GM12878 (cell line): ENCODE measurements at regions not wholly inside any gene's neighbourhood (a gene's known extent, or its start where the extent isn't known, plus 50 kb on each side); places are given as distances from the start of the nearest gene placed in this dataset.

ENCODE experiments used
- ATAC-seq: fragments of 200-7000 bp; cut with Tn5 transposase; 3 replicates; pipeline ENCODE4 v1.9.1; 2020; ENCODE audit warnings: mild to moderate bottlenecking, moderate library complexity
- BruUV-seq: library from RNA; stranded (reverse); fragments of 400-500 nt; replicated peaks from 2 replicates; lab custom pipeline; 2021; lab: Mats Ljungman, UMichigan
- CTCF ChIA-PET: fragments of 300-600 bp; sonication (Branson Sonifier 250); formaldehyde crosslinking; extraction: SDS; loops from one replicate; lab custom pipeline; 2021; ENCODE audit warnings: inconsistent platforms; lab: Yijun Ruan, JAX
- POLR2A ChIA-PET: fragments of 350-600 bp; formaldehyde crosslinking; extraction: SDS; loops from one replicate; lab custom pipeline; 2021; ENCODE audit warnings: inconsistent platforms; lab: Charles Lee
- RAD21 ChIA-PET: fragments of 300-600 bp; sonication (Branson Sonifier 250); formaldehyde crosslinking; loops from one replicate; lab custom pipeline; 2023; ENCODE audit warnings: antibody characterized with exemption; ENCODE audit not compliant: unreplicated experiment; lab: Charles Lee
- SMC1A ChIA-PET: fragments of 300-600 bp; sonication (Branson Sonifier 250); formaldehyde crosslinking; loops from one replicate; lab custom pipeline; 2023; ENCODE audit not compliant: unreplicated experiment, uncharacterized antibody; lab: Charles Lee
- DNase-seq: peaks from one replicate; pipeline ENCODE4 v3.0.0-alpha.2; 2011; ENCODE audit warnings: low read depth, low spot score
- FAIRE-seq: peaks from 3 replicates; lab custom pipeline; 2011; peaks lifted over from hg19 to GRCh38; lab: Jason Lieb, UNC
- H2AFZ ChIP-seq: 2 replicates; pipeline ENCODE4 v1.6.0; 2011; ENCODE audit warnings: low read depth, low read length, control low read depth; ENCODE audit not compliant: control insufficient read depth
- H3K27ac ChIP-seq: 2 replicates; pipeline ENCODE4 v1.5.1; 2011; ENCODE audit warnings: control low read depth; ENCODE audit not compliant: control insufficient read depth, insufficient read depth
- H3K27me3 ChIP-seq, 2 experiments: replicated peaks in 1 of 2; 2 replicates each; pipeline versions ENCODE4 v1.6.0 to v1.6.1; 2011; ENCODE audit warnings: low read length in 1 of 2; ENCODE audit not compliant: control insufficient read depth in 2 of 2, insufficient read depth in 2 of 2
- H3K36me3 ChIP-seq, 2 experiments: 2 replicates each; pipeline ENCODE4 v1.5.1; 2011; ENCODE audit warnings: low read length in 1 of 2; ENCODE audit not compliant: control insufficient read depth in 2 of 2, insufficient read depth in 2 of 2
- H3K4me1 ChIP-seq: 2 replicates; pipeline ENCODE4 v1.6.1; 2011; ENCODE audit warnings: mild to moderate bottlenecking, low read length, moderate library complexity, mixed read lengths; ENCODE audit not compliant: control insufficient read depth, insufficient read depth
- H3K4me2 ChIP-seq: 2 replicates; pipeline ENCODE4 v1.6.0; 2011; ENCODE audit warnings: control low read depth; ENCODE audit not compliant: control insufficient read depth, insufficient read depth
- H3K4me3 ChIP-seq: fragments of 200-600 bp; sonication (generic); 2 replicates; pipeline ENCODE4 v1.5.1; 2016
- H3K79me2 ChIP-seq: 2 replicates; pipeline ENCODE4 v1.6.0; 2011; ENCODE audit warnings: low read length; ENCODE audit not compliant: control insufficient read depth, insufficient read depth
- H3K9ac ChIP-seq: 2 replicates; pipeline ENCODE4 v1.8.0; 2011; ENCODE audit warnings: low read length, control low read depth, mixed read lengths; ENCODE audit not compliant: control insufficient read depth, insufficient read depth
- H3K9me3 ChIP-seq: replicated peaks from 3 replicates; pipeline ENCODE4 v1.5.1; 2011; ENCODE audit warnings: mild to moderate bottlenecking, low read length; ENCODE audit not compliant: control insufficient read depth, insufficient read depth
- H4K20me1 ChIP-seq: 2 replicates; pipeline ENCODE4 v1.6.0; 2011; ENCODE audit not compliant: control insufficient read depth, insufficient read depth
- BRCA1 ChIP-seq: IDR thresholded peaks from 2 replicates; pipeline ENCODE4 v1.6.1; 2011; ENCODE audit warnings: low read depth, low read length, improper control_type of control experiment
- MEF2A ChIP-seq: IDR thresholded peaks from 2 replicates; pipeline ENCODE4 v1.6.1; 2011; ENCODE audit warnings: low read depth, mild to moderate bottlenecking, low read length, moderate library complexity; ENCODE audit not compliant: insufficient read depth
- SREBF2 ChIP-seq: IDR thresholded peaks from 2 replicates; pipeline ENCODE4 v1.6.1; 2012; ENCODE audit warnings: mild to moderate bottlenecking, low read length
- SRF ChIP-seq, 2 experiments: IDR thresholded peaks; 2 replicates each; pipeline ENCODE4 v1.6.1; 2011; ENCODE audit warnings: low read depth in 2 of 2, low read length in 2 of 2, mild to moderate bottlenecking in 1 of 2, moderate library complexity in 1 of 2
- SUPT20H ChIP-seq: IDR thresholded peaks from 2 replicates; pipeline ENCODE4 v1.6.1; 2011; ENCODE audit warnings: low read depth, mild to moderate bottlenecking, low read length, moderate library complexity, borderline replicate concordance; ENCODE audit not compliant: control insufficient read depth
- TARDBP ChIP-seq: IDR thresholded peaks from 2 replicates; pipeline ENCODE4 v1.6.1; 2016; ENCODE audit warnings: borderline replicate concordance
- WGBS: methylation state at CpG from one replicate; pipeline ENCODE4 v1.1.6; 2016; ENCODE audit warnings: low lambda C conversion rate; ENCODE audit not compliant: insufficient replicate concordance, insufficient coverage; ENCODE audit errors: missing lambda C conversion rate; 5-methylcytosine and 5-hydroxymethylcytosine counted together
- in situ Hi-C: fragments of 300-500 bp; cut with MboI; formaldehyde crosslinking; loops from 9 replicates; pipeline ENCODE4 v1.14.3; 2018; ENCODE audit warnings: mixed read lengths
- intact Hi-C: fragments of 100-400 bp; cut with micrococcal nuclease; formaldehyde crosslinking; loops from one replicate; pipeline ENCODE4 v1.14.2; 2022; ENCODE audit not compliant: unreplicated experiment
- TF ChIP-seq, protein P1 (sequence below): fragments of 450-650 bp; IDR thresholded peaks from 2 replicates; pipeline ENCODE4 v1.6.1; 2016; ENCODE audit warnings: mild to moderate bottlenecking
- TF ChIP-seq, protein P2 (sequence below): fragments of 450-650 bp; IDR thresholded peaks from 2 replicates; pipeline ENCODE4 v1.6.1; 2016; ENCODE audit warnings: mild to moderate bottlenecking

GRCh38 chr2:150125188-150125587 lies 362.3 kb downstream of the RND3 start:
- Histone ChIP-seq H3K4me1 (no peaks in the 10 kb centered on the region; the same call in 1 of the 2 replicates), H4K20me1 (no peaks in the 10 kb centered on the region), H3K79me2 (no peaks in the 10 kb centered on the region), H3K9me3 (no peaks in the 10 kb centered on the region; the same call in 1 of the 3 replicates), H2AFZ (no peak overlapping the region), H3K27ac (no peak overlapping the region), H3K9ac (no peak overlapping the region), H3K4me2 (no peak overlapping the region), H3K4me3 (no peak overlapping the region), H3K27me3 (peaks cover 0 to 1% of the 10 kb centered on the region in 2 experiments; a peak in 1 of 4 replicates), H3K36me3 (no peaks in the 10 kb centered on the region)
- 32% methylated on average over 5 of the region's 5 CpGs for WGBS
- CTCF ChIA-PET = no interaction called here
- intact Hi-C loops = loop anchor here (5.0 kb wide), 1 partner anchor 362 kb away; the partner anchor contains the start of gene RND3
- RAD21 ChIA-PET = interaction anchor here (0.6 to 1.2 kb wide), 2 partner anchors 18 to 352 kb away, joined by 3 read pairs; no protein-coding TSS in a partner anchor
- SMC1A ChIA-PET = interaction anchor here (1.2 to 1.5 kb wide), 3 partner anchors 16 to 351 kb away, joined by 3 to 4 read pairs (median 3); no protein-coding TSS in a partner anchor
- in situ Hi-C loops = no loop called here
- BruUV-seq = no TSS peak
- POLR2A ChIA-PET = interaction anchor here (0.6 kb wide), 1 partner anchor 332 kb away, joined by 3 read pairs; no protein-coding TSS in a partner anchor
- FAIRE-seq (no peak), DNase-seq (no peak), ATAC-seq (0 out of 3 replicates have a peak, but pooled peaks have one; percentile 4)
- TF ChIP-seq BRCA1 (no peak), MEF2A (no peak), TARDBP (no peak), SREBF2 (no peak), SRF (IDR thresholded peaks at IDR 0.05; ENCODE audit: low read depth in 2 of 2, low read length in 2 of 2) (no peak), SUPT20H (no peak)
- TF ChIP-seq, protein P1, sequence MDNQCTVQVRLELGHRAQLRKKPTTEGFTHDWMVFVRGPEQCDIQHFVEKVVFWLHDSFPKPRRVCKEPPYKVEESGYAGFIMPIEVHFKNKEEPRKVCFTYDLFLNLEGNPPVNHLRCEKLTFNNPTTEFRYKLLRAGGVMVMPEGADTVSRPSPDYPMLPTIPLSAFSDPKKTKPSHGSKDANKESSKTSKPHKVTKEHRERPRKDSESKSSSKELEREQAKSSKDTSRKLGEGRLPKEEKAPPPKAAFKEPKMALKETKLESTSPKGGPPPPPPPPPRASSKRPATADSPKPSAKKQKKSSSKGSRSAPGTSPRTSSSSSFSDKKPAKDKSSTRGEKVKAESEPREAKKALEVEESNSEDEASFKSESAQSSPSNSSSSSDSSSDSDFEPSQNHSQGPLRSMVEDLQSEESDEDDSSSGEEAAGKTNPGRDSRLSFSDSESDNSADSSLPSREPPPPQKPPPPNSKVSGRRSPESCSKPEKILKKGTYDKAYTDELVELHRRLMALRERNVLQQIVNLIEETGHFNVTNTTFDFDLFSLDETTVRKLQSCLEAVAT = no peak
- TF ChIP-seq, protein P2, sequence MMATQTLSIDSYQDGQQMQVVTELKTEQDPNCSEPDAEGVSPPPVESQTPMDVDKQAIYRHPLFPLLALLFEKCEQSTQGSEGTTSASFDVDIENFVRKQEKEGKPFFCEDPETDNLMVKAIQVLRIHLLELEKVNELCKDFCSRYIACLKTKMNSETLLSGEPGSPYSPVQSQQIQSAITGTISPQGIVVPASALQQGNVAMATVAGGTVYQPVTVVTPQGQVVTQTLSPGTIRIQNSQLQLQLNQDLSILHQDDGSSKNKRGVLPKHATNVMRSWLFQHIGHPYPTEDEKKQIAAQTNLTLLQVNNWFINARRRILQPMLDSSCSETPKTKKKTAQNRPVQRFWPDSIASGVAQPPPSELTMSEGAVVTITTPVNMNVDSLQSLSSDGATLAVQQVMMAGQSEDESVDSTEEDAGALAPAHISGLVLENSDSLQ = 0 out of 2 replicates have a peak, but pooled peaks have one; percentile 29
